SJCRH30 (cell line): ENCODE measurements at regions not wholly inside any gene's neighbourhood (a gene's known extent, or its start where the extent isn't known, plus 50 kb on each side); places are given as distances from the start of the nearest gene placed in this dataset.

Source experiments
- DNase-seq, 2 experiments: peaks; one replicate each; pipeline ENCODE4 v3.0.0-alpha.2; 2015 to 2020
- H3K27ac ChIP-seq: fragments of 250-450 bp; sonication (Bioruptor Pico); 2 replicates; pipeline ENCODE4 v1.5.1; 2020; ENCODE audit warnings: mild to moderate bottlenecking, moderate library complexity
- H3K27me3 ChIP-seq: fragments of 250-450 bp; sonication (Bioruptor Pico); 2 replicates; pipeline ENCODE4 v1.5.1; 2020; ENCODE audit warnings: mild to moderate bottlenecking, moderate library complexity
- H3K36me3 ChIP-seq: fragments of 250-450 bp; sonication (Bioruptor Pico); 2 replicates; pipeline ENCODE4 v1.5.1; 2020; ENCODE audit warnings: mild to moderate bottlenecking, moderate library complexity
- H3K4me1 ChIP-seq: fragments of 250-450 bp; sonication (Bioruptor Pico); 2 replicates; pipeline ENCODE4 v1.5.1; 2020; ENCODE audit warnings: mild to moderate bottlenecking, moderate library complexity
- H3K4me3 ChIP-seq: fragments of 250-450 bp; sonication (Bioruptor Pico); 2 replicates; pipeline ENCODE4 v1.5.1; 2020; ENCODE audit warnings: mild to moderate bottlenecking, moderate library complexity
- H3K9me3 ChIP-seq: fragments of 250-450 bp; sonication (Bioruptor Pico); replicated peaks from 2 replicates; pipeline ENCODE4 v1.5.1; 2020; ENCODE audit warnings: mild to moderate bottlenecking, moderate library complexity

GRCh38 chr9:14006386-14007187 lies 307.4 kb downstream of the NFIB start:
- Histone ChIP-seq H3K36me3 (no peaks in the 10 kb centered on the region), H3K4me1 (no peaks in the 10 kb centered on the region), H3K9me3 (no peaks in the 10 kb centered on the region), H3K4me3 (no peak overlapping the region), H3K27ac (no peak overlapping the region), H3K27me3 (no peaks in the 10 kb centered on the region)
- DNase-seq: no peak

- no peaks in the 10 kb centered on the region for H3K4me1 ChIP-seq
- H3K36me3 ChIP-seq: no peaks in the 10 kb centered on the region
- no peak overlapping the region for H3K4me3 ChIP-seq
- no peak overlapping the region for H3K27ac ChIP-seq
- no peaks in the 10 kb centered on the region for H3K9me3 ChIP-seq
- no peaks in the 10 kb centered on the region for H3K27me3 ChIP-seq
- no peak for DNase-seq
Measured at GRCh38 chr9:14004110-14004509, 309.8 kb downstream of the NFIB start.

DNA sequence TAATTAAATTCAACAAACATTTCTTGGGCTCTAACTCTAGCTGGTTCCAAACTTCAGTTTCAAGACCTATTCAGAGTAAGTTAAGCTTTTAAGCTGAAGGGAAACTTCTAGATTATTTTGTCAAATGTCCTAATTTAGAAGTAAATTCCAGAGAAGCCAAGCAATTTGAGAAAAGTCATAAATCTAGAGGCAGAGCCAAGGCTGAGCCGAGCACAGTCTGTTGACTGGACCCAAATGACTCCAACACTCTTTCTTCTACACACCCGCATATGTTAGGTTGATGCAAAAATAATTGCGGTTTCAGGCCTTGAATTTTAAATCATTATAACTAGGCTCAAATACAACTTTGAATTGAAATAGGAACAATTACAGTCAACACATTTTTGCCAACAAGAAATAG lies 319.7 kb downstream of the NFIB start:
- H3K9me3 ChIP-seq: no peaks in the 10 kb centered on the region
- H3K27ac ChIP-seq: no peak overlapping the region
- no peak overlapping the region for H3K4me3 ChIP-seq
- DNase-seq: no peak
- no peaks in the 10 kb centered on the region for H3K36me3 ChIP-seq
- H3K27me3 ChIP-seq: no peaks in the 10 kb centered on the region
- H3K4me1 ChIP-seq: peaks cover 10% of the 10 kb centered on the region; the same call in 1 of the 2 replicates

DNA sequence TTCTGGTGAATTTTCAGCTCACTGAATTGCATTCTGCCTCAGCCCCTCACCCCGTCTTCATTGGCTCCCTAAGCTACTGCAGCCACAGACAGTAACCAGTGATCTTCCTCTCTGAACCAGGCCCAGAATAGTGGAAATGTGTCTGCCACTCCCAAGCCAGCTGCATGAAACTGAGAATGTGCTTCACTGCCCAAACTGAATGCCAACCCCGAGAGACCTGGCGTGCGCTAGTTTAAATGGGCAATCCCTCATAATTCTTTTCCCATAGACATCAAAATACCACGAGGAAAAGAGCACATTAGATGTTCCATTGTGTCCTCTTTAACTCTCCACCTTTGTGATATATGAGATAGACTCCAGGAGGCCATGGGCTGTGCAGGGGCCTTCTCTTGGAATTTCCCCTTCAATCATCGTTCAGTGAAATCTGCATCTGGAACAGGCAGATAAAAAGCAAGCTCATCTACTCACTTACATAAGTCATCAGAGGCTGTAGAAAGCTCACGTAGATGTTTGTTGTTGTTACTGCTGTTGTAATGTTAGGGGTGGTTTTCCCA lies 320.2 kb downstream of the NFIB start:
- Histone ChIP-seq H3K27me3 (no peaks in the 10 kb centered on the region), H3K4me3 (no peak overlapping the region), H3K4me1 (peaks cover 10% of the 10 kb centered on the region; the same call in 1 of the 2 replicates), H3K36me3 (no peaks in the 10 kb centered on the region), H3K9me3 (no peaks in the 10 kb centered on the region), H3K27ac (no peak overlapping the region)
- no peak for DNase-seq

- no peaks in the 10 kb centered on the region for H3K36me3 ChIP-seq
- no peak overlapping the region for H3K4me3 ChIP-seq
- no peak overlapping the region for H3K27ac ChIP-seq
- peaks cover 10% of the 10 kb centered on the region; the same call in 1 of the 2 replicates for H3K4me1 ChIP-seq
- H3K9me3 ChIP-seq: no peaks in the 10 kb centered on the region
- no peak for DNase-seq
- no peaks in the 10 kb centered on the region for H3K27me3 ChIP-seq
Measured at GRCh38 chr9:13992138-13993088, 321.5 kb downstream of the NFIB start.

DNA sequence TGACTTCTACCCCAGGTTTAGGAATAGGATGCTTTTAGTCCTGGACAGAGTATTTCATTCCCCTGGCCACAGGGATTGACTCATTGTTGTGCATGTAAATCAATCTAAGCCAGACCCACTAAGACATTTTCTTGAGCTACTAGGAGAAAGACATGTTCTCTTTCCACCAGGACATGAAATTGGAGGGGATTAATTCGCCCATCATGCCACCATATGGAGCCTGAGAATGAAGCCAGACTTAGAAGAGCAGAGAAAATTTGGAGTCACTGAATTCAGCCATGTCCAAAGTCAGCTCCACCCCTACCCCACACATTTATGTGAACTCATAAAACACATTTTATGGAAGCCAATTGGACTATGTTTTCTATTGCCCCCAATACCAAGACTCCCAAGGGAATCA lies 322.5 kb downstream of the NFIB start:
- H3K4me1 ChIP-seq: peaks cover 10% of the 10 kb centered on the region; the same call in 1 of the 2 replicates
- H3K36me3 ChIP-seq: no peaks in the 10 kb centered on the region
- no peaks in the 10 kb centered on the region for H3K9me3 ChIP-seq
- no peak overlapping the region for H3K4me3 ChIP-seq
- no peak overlapping the region for H3K27ac ChIP-seq
- no peak for DNase-seq
- no peaks in the 10 kb centered on the region for H3K27me3 ChIP-seq

- peaks cover 10% of the 10 kb centered on the region; the same call in 1 of the 2 replicates for H3K4me1 ChIP-seq
- no peaks in the 10 kb centered on the region for H3K36me3 ChIP-seq
- no peak for DNase-seq
- H3K9me3 ChIP-seq: no peaks in the 10 kb centered on the region
- no peaks in the 10 kb centered on the region for H3K27me3 ChIP-seq
- no peak overlapping the region for H3K4me3 ChIP-seq
- H3K27ac ChIP-seq: no peak overlapping the region
Measured at GRCh38 chr9:13990994-13991393, 322.9 kb downstream of the NFIB start.

- no peaks in the 10 kb centered on the region for H3K9me3 ChIP-seq
- peaks cover 10% of the 10 kb centered on the region; the same call in 1 of the 2 replicates for H3K4me1 ChIP-seq
- H3K27ac ChIP-seq: no peak overlapping the region
- DNase-seq: peak in 1 of 2 experiments; percentile 56
- no peaks in the 10 kb centered on the region for H3K27me3 ChIP-seq
- no peak overlapping the region for H3K4me3 ChIP-seq
- H3K36me3 ChIP-seq: no peaks in the 10 kb centered on the region
Measured at GRCh38 chr9:13990331-13990730, 323.6 kb downstream of the NFIB start.

DNA sequence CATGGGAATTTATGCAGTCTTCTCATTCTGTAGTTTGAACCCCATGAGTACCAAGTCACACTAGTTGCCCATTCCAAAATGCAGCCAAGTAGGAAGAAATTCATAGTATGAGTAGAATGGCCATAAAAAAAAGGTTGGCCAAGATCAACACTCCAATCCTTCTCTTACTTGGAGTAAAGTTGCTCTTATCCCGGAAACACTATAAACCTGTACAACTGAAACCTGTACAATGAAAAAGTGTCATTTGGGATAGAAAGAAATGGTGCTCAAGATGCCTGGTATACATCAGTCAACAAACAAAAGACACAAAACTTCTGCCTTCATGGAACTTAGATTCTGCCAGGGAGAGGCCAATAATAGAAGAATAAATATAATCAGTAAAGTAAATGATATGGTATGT lies 325.0 kb downstream of the NFIB start:
- no peaks in the 10 kb centered on the region for H3K27me3 ChIP-seq
- no peak for DNase-seq
- no peak overlapping the region for H3K27ac ChIP-seq
- H3K4me1 ChIP-seq: peaks cover 10% of the 10 kb centered on the region; the same call in 1 of the 2 replicates
- H3K36me3 ChIP-seq: no peaks in the 10 kb centered on the region
- no peaks in the 10 kb centered on the region; the same call in 1 of the 2 replicates for H3K9me3 ChIP-seq
- no peak overlapping the region for H3K4me3 ChIP-seq

- Histone ChIP-seq H3K27me3 (no peaks in the 10 kb centered on the region), H3K9me3 (no peaks in the 10 kb centered on the region; the same call in 1 of the 2 replicates)
- DNase-seq: no peak
Measured at GRCh38 chr9:13983607-13984006, 330.3 kb downstream of the NFIB start.

GRCh38 chr9:13979941-13980318 lies 334.0 kb downstream of the NFIB start:
- Histone ChIP-seq H3K36me3 (no peaks in the 10 kb centered on the region), H3K27me3 (no peaks in the 10 kb centered on the region), H3K4me3 (no peak overlapping the region), H3K4me1 (peaks cover 19% of the 10 kb centered on the region), H3K9me3 (no peaks in the 10 kb centered on the region; the same call in 1 of the 2 replicates), H3K27ac (peak overlapping the region; percentile 17; the same call in 1 of the 2 replicates)
- DNase-seq: peak in 1 of 2 experiments; percentile 22

More at GRCh38 chr9:13983607-13984006, 330.3 kb downstream of the NFIB start:
- H3K36me3 ChIP-seq: no peaks in the 10 kb centered on the region
- no peak overlapping the region for H3K27ac ChIP-seq
- peaks cover 12% of the 10 kb centered on the region for H3K4me1 ChIP-seq
- no peak overlapping the region for H3K4me3 ChIP-seq

- DNase-seq: no peak
- Histone ChIP-seq H3K27ac (no peak overlapping the region), H3K4me3 (no peak overlapping the region)
Measured at GRCh38 chr9:13975611-13976290, 338.2 kb downstream of the NFIB start.

DNA sequence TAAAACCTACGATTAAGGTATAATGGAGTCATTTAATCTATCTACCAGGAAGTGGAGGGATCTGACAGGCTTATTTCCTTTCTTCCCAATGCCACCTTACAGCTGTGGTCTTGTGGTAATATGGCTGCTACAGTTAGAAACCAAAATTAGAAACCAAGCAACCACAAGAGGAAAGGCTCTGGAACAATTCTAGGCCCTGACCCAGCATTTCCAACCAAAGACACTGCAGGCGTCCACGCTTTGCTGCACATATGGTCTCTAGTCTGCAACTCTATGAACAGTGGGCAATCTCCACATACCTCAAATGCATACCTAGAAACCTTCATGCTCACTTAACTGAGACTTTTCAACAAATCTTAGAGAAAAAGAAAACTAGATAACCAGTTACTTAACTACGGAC lies 339.1 kb downstream of the NFIB start:
- Histone ChIP-seq H3K4me1 (peaks cover 23% of the 10 kb centered on the region), H3K27me3 (no peaks in the 10 kb centered on the region), H3K36me3 (no peaks in the 10 kb centered on the region), H3K27ac (no peak overlapping the region), H3K9me3 (no peaks in the 10 kb centered on the region), H3K4me3 (no peak overlapping the region)
- DNase-seq: peak; percentile 8 to 50

More at GRCh38 chr9:13975611-13976290, 338.2 kb downstream of the NFIB start:
- no peaks in the 10 kb centered on the region for H3K27me3 ChIP-seq
- H3K9me3 ChIP-seq: no peaks in the 10 kb centered on the region
- H3K4me1 ChIP-seq: peaks cover 24% of the 10 kb centered on the region
- no peaks in the 10 kb centered on the region for H3K36me3 ChIP-seq

- no peak for DNase-seq
- H3K9me3 ChIP-seq: no peaks in the 10 kb centered on the region
- H3K27ac ChIP-seq: no peak overlapping the region
- H3K4me3 ChIP-seq: no peak overlapping the region
- H3K27me3 ChIP-seq: no peaks in the 10 kb centered on the region
- peaks cover 11% of the 10 kb centered on the region; the same call in 1 of the 2 replicates for H3K4me1 ChIP-seq
- H3K36me3 ChIP-seq: no peaks in the 10 kb centered on the region
Measured at GRCh38 chr9:13971966-13972655, 341.8 kb downstream of the NFIB start.
